NCI-H2029 treated with DMSO at 0.1 percent for 48 hours (cell line): ENCODE measurements at regions not wholly inside any gene's neighbourhood (a gene's known extent, or its start where the extent isn't known, plus 50 kb on each side); places are given as distances from the start of the nearest gene placed in this dataset.

Experiments
- DNase-seq: peaks from one replicate; lab custom pipeline; 2025; lab: John Stamatoyannopoulos, UW

DNA sequence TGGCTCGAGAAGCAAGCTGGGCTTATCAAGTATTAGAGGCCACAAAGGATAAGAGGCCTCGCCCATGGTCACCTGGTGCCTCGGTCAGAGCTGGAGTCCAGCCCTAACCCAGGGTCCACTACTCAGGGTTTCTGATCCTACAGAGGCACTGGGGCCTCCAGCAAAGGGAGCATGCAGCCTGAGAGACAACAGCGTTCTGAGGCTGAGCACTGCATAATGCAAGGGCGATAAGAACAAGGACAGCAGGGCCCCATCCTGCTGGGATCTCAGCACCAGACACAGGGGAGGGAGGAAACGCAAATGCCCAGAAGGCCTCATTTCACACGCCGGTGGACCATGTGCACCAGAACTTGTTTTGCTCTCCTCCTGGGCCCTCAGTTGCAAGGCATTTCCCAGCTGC, 63.0 kb downstream of the C5orf15 start:
- DNase-seq: no peak

DNA sequence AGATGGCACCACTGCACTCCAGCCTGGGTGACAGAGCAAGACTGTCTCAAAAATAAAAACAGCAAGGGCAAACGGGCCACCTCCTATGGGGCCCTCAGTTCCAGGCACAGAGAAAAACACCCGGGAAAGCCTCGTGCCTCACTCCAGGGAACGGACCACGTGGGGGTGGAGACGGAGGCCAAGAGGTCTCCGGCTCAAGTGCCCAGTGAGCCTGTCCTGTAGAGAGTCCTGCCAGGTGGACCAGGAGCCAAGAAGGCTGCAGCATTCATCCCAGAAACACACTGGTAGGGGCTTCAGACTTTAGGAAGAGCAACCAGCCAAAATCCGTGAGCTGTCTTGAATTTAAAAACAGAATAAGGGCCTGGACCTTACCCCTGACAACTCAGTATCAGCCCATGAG, 63.8 kb downstream of the C5orf15 start:
- DNase-seq: no peak

DNA sequence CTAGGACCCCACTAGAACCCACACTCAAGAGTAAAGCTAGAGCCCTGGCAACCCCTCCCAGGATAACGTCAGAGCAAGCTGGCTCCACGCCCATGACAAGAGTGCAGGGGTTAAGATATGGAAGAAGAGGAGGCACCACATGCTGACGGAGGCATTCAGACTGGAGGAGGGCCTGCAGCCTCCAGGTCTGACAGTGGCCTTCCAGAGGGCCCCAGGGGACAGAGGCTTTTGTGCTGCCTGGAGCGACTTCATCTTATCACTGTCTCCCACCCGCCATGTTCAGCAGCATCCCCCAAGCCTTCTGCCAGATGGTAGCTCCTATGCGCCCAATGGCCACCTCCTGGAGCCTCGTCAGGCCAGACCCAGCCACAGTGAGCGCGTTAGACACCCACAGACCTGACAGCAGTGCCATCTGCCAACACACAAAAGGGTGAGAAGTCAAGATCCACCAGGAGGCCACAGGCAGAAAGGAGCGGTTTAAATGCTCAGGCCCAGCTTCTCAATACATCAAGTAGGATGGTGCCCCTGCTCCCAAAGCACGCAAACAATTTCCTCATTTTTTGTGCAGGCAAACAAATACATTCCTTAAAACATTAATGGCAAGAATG, 65.8 kb downstream of the C5orf15 start:
- no peak for DNase-seq

DNA sequence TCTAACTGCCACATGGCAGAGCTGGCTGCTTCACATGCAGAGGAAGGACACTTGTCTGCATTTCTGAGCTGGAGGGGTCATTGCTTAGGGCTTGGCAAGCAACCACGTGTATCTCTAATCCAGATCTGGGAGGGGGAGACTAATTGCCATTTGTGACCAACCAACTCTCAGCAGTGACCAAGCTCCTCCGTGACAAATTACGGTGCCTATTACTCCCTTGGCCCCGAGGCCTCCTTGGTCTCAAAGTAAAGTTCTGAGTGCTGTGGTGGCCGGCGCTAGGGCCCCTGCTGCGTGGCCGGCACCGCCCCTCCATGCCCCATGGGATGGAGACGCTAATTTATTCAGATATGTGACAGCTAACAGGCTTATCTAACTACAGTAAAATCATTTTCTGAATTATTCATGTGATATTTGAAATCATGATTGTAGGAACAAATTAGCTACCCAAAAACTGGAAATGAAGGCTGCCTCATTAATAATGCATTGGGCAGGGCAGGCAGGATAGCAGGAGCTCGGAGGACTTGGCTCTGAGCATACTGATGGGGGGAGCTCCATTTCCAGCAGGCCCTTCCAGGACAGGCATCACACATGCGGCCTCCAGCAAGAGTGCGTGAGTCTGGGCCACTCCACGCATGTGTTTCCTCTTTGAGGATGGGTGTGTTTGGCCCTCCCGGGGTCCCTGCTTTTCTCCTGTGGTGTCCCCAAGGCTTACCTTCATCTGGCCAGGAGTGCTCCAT, 67.7 kb downstream of the C5orf15 start:
- no peak for DNase-seq

DNA sequence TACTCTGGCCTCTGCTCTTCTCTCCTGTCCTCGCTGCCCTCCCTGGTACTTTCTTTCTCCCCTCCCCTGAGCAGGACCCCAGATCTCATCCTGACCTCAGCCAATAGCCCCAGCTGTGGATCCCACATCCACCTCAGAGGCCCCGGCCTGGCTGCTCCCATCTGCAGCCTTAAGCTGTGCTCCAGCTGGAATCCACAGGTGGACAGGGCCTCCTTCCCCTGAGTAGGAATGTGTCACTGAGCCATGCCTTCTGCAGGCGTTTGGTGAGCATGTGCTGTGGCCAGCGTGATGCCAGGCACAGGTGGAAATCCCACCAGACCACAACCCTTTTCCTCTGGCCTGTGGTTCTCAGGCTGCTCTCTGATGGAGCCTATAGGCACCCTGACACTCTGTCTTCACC, 68.9 kb downstream of the C5orf15 start:
- DNase-seq: no peak

DNA sequence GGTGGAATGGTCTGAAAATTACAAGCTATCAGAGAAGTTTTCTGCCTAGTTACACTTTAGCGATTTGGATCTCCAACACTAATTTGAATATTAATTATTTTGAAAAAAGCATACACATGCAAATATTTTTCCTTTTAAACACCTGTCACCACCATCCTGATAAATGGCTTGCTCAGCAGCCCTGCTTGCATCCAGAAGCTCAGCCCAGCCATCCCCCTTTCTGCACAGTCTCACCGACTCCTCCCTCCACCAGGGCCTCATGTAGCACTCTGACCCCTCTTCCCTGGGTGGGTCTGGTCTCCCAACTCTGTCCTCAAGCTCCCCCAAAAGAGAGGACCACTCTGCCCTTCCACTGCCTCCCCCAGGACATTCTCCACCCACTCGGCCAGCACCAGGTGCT, 70.0 kb downstream of the C5orf15 start:
- DNase-seq: no peak

DNA sequence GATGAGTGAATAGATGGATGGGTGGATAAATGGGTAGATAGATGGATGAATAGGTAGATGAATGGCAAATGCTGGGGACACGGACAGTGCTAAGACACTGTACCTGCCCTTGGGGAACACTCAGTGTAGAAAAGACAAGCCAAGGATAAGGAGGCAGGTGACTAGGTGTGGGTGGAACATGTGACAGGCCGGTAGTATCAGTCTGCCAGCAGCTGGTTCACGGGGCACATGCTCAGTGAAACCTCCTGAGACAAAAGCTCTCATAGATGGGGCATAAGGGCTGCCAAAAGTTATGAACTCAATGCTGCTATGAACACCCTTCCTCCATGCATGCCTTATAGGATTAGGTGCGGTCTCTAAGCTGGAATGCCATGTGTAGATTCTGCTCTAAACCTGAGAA, 71.0 kb downstream of the C5orf15 start:
- no peak for DNase-seq

DNA sequence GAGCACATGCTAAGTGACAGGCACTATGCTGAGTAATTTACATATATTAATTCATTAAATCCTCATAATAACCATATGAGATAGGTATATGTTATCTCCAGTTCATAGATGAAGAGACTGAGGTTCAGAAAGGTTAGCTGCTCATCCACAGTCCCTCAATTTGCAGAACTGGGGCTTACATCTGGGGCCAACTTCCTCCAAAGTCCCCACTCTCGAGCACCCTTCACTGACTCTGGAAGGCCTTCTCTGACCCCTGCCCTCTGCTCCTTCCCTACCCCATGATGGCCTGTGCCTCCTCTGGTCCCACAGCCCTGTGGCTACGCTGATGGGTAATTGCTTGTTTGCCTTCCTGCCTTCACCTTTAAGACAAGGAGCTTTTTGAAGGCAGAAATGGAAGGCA, 71.6 kb downstream of the C5orf15 start:
- no peak for DNase-seq

DNA sequence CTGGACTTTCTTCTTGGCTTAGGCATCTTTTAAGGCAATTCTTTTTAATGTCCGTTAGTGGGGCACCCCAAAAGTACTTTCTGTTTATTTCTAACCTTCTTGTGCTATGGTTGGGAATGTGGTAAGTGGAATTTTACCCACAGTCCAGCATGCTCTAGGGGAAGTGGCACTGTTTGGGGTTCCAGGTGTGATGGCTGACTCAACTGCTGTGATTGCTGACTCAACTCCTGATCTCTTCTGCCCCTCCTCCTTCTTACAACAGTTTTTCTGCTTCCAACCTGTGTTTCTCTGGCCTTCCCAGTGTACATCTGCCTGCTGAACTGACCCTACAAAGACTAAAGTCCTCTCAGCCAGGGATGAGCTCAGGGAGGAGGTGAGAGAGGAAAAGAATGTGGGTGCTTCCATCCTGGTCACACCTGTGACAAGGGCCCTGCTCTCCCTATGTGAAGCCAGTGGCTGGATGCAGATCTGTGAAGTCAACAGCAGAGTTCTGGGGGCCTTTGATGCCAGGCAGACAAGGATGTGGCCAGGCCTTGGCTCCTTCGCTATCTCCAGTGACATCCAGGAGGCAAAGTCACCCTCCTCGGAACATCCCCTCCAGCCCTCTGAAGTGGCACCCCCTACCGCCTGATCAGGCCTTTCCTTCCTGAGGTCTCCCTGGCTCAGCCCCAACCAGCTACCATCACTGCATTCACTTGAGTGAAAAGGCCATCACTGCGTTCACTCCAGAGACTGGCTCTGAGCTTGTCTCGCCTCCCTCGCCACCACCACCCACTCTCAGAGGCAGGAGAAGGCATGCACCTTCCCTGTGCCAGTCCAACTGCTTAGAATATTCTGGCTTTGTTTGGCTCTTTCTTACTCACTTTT, 72.2 kb downstream of the C5orf15 start:
- no peak for DNase-seq

DNA sequence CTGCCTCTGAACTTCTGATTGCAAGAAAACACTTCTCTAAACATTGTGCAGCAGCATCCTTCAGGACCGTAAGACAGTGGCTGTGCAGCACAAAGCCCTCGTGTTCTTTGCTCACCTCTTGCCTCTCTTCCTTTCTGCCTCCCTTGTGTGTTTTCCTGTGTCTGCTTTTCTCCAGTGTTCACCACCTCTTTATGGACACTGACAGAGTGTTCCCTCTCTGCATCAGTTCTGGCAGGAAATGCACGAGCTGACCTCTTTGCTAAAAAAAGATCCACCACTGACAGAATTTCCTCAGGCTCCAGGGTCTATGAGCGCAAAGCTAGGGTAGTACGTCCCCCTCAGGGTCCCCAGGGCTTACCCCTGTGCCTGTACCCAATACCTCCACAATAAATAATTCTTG, 74.3 kb downstream of the C5orf15 start:
- DNase-seq: no peak

DNA sequence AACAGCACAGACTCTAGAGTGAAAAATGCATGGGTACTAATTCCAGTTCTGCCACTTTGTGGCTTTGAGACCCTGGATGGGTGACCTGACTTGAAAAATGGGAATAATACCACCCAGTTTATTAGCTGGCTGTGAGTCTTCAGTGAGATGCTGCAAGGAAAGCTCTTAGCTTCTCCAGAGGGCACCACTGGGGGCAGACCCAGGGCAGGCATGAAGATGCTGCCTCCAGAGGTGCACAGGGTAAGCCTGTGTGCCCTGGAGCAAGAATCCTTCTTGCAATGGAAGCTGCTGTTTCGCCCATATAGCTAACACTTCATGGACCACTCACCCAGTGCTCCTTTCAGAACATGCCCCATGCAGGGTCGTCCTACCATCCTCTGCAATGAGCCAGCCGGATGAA, 75.7 kb downstream of the C5orf15 start:
- no peak for DNase-seq

DNA sequence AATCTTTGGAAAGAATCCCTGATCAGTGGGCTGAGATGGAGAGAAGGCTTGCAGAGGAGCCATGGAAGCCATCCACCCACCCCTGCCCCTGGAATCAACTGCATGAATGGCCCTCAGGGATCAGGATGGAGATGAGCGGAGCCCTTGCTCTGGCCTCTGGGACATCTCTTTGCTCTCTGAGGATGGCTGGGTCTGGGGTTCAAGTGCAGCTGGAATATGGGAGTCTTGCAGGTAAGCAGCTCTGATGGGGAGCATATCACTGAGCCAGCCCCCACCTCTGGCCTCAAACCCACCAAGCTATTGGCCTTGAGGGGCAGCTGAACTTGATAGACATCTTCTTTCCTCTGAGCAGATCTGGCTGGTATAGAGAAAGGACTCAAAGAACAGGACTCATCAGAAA, 76.1 kb downstream of the C5orf15 start:
- DNase-seq: no peak

DNA sequence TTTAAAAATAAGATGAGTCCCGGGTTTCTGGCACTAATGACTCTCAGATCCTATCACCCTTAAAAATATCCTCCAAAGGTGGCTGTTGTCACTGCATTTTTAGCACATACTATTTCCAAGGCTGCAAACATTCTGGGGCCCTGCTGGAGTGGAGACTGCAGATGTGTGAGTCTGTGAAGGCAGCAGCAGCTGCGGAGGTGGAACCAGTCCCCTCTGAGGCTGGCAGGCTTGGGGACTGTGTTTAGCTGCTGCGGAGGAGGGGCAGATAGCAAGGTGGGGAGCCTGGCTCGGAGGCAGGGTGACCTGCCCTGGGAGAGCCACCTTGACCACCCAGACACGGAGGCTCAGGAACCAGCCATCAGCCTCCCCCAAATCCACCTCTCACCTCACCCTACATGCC, 77.0 kb downstream of the C5orf15 start:
- no peak for DNase-seq

DNA sequence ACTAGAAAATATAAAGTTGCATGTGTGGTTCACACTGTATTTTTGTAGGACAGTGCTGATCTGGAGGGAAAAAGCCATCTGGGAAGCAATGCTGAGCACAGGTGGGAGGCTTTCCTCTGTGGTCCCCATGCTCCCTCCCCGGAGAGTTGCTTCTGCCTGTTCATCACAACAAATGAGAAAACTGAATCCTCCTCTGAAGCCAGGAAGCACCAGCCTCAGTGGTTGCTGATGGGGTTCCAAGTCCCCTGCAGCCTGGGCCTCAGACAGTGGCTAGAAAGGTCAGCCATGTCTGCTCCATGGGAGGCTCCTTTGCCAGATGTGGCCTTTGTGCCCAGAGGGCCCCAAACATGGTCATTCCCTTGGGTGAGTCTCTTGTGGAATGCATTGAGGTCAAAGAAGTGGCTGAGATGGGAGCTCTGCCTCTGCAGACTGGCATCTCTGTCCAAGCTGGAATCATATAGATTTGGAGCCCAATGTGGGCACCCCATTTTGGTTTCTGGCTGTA, 77.6 kb downstream of the C5orf15 start:
- DNase-seq: no peak

DNA sequence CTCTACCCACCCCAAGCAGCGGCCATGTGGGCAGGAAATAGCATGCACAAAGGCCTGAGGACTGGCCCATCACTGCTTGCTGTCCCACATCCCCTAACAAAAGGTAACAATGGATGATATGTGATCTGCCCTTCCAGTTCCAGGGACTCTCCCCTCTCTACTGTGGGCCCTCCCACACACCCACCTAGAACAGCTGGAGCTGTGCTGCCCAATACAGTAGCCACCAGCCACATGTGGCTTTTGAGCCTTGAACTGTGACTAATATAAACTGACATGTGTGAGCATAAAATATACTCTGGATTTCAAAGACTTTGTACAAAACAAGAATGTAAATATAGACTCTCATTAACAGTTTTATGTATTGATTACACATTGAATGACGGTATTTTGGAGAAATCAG, 78.1 kb downstream of the C5orf15 start:
- DNase-seq: no peak

DNA sequence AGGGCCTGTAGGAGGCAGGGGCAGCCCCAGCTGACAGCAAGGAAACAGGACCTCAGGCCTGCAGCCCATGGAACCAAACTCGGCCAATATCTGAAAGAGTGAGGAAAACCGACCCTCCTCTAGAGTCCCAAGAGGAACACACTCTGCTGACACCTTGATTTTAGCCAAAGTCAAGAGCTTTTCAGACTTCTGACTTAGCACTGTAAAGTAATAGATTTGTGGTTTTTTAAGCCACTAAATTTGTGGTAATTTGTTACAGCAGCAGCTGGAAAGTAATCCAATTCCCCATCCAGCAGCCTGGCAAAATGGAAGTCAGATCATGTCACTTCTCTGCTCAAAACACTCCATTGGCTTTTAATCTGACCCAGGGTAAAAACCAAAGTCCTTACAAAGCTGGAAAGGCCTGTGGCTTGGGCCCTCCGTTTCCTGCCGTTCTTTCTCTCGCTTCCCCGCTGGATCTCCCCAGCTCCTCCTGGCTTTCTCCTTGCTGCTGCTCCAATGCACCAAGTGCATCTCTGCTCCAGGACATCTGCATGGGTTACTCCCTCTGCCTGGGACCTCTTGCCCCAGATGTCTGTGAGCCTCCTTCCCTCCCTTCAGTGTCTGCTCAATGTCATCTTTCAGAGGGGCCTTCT, 79.0 kb downstream of the C5orf15 start:
- no peak for DNase-seq

DNA sequence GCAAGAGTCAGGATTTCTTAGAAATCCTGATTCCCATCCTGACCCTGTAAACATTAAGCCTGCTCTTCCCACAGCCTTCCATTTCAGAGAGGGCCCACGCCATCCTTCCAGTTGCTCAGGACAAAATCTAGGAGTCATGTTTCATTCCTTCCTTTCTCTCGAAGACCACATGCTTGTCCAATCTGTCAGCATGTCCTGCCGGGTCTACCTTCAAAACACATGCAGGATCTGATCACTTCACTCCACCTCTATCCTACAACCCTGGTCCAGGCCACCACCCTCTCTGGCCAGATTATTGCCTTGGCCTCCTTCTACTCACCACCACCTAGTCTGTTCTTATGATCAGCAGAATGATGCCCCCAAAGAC, 79.8 kb downstream of the C5orf15 start:
- no peak for DNase-seq

DNA sequence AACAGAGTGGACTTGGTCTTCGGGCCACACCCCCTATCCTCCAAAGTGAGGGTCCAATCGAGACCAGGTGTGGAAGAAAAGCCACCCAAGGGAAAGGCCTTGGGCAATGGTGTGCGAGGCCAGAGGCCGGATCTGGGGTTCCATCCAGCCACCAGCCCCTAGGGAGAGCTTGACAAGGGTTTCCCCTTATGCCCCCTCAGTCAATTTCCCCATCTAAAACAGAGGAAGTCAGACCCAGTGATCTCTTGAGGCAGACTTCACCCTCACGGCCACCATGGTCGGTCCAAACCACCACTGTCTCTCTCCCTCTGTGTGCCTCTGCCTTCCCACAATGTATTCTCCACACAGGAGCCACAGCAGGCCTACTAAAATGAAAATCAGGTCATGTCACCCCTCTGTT, 82.9 kb downstream of the C5orf15 start:
- no peak for DNase-seq

DNA sequence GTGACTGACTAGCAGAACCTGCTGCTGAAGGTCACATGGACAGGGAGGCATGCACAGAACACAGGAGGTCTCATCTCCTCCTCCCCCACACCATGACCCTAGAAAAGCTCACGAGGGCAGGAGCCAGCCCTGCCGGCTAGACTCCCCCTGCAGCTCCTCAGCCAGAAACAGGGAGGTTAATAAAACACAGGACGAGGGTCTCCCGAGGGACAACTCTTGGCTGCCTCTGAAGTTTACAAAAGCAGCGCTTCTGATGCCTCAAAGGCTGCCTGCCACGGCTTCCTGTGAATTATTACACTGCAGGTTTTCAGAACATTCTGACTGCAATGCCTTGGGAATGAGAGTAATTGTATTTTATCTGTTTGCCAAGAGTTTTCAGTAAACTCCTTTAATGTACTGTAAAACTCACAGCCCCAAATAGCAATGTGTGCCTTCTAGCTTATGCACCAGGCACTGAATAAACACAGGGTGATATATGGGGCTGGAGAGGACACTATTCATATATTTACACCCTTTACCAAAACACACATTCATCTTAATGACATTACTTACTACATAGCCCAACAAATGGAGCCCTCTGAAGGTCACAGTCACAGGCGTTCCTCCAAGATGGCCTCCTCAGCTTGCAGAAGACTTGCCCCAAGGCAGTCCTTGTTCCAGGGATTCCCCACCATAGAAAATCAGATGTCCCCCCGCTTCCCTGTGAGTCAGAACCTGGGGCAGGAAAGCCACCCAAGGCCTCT, 83.7 kb downstream of the C5orf15 start:
- DNase-seq: no peak

DNA sequence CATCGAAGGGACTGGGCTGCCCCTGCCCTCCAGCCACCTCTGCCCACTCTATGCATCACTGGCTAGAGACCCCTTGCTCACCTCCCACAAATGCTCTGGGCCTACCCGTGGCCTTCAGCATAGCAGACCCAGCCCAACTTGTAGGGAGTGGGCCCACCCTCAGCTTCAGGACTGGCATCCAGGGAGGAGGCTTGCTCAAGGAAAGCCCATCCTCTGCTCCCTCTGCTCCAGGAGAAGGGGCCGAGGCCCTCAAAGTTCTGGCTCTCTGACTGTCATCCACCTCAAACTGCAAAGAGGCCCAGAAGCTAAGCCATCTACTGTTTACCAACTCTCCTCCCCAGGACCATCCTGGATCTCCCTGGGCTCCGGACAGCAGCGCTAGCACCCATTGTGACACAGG, 84.5 kb downstream of the C5orf15 start:
- no peak for DNase-seq

DNA sequence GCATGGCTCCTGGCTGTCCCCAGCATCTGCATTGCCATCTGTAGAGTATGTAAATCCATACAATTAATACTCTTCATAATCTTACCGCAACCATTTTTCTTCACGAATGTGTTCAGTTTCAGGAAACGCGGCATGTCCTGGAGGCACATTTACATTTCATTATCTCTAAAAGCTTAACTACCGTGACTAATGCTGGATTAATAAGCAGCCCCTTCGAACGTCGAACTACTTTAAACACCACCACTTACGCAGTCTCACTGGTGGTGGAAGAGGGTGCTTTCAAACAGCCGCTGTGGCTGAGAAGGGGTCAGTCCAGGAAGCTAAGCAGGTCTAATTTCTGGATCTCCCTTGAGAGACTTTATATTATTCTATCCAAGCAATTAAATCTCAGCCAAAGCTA, 85.6 kb downstream of the C5orf15 start:
- no peak for DNase-seq

DNA sequence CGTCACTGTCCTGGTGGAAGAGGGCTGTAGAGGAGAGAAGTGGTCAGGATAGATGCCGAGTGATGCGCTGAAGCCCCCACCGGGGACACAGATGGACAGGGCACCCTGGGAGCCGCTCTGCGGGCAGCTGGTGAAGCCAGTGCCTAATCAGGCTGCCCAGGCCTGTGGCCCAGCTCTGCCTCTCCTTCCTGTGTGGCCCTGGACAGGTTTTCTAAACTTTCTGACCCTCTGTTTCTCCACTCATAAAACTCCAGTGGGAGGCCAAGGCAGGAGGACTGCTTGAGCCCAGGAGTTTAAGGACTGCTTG, 86.1 kb downstream of the C5orf15 start:
- DNase-seq: no peak
